A549 (cell line): ENCODE measurements at regions not wholly inside any gene's neighbourhood (a gene's known extent, or its start where the extent isn't known, plus 50 kb on each side); places are given as distances from the start of the nearest gene placed in this dataset.
A peak's percentile ranks its signal among the peaks of the same experiment; 100 is the strongest.

Source experiments
- ATAC-seq, 2 experiments: fragments of 200-7000 bp in 1 of 2; fragments of >200 bp in 1 of 2; cut with Nextera tagmentation in 1 of 2; cut with Tn5 transposase in 1 of 2; 3 replicates each; pipeline versions ENCODE4 v1.8.0 to v1.9.1; 2018 to 2020; ENCODE audit warnings: mild to moderate bottlenecking in 1 of 2, moderate library complexity in 1 of 2
- CTCF ChIA-PET: fragments of 300-600 bp; sonication (Branson Sonifier 250); formaldehyde crosslinking; extraction: SDS; loops from one replicate; lab custom pipeline; 2021; ENCODE audit warnings: antibody characterized with exemption, inconsistent platforms; lab: Yijun Ruan, JAX
- POLR2A ChIA-PET: fragments of 350-600 bp; formaldehyde crosslinking; extraction: SDS; loops from one replicate; lab custom pipeline; 2021; ENCODE audit warnings: antibody characterized with exemption, inconsistent platforms; lab: Yijun Ruan, JAX
- DNase-seq, 2 experiments: peaks; one replicate each; pipeline versions ENCODE4 v3.0.0 to v3.0.0-alpha.2; 2011 to 2016; ENCODE audit warnings: low read depth in 1 of 2, low spot score in 1 of 2
- FAIRE-seq: peaks from 2 replicates; lab custom pipeline; 2011; peaks lifted over from hg19 to GRCh38; lab: Jason Lieb, UNC
- H3K27ac ChIP-seq, 2 experiments: fragments of >200 bp; sonication (Bioruptor Twin); formaldehyde crosslinking; 3 replicates each; pipeline ENCODE4 v1.5.1; 2016 to 2017
- H3K4me1 ChIP-seq: fragments of >200 bp; sonication (Bioruptor Twin); formaldehyde crosslinking; 3 replicates; pipeline ENCODE4 v1.6.1; 2016
- H3K4me2 ChIP-seq: fragments of >200 bp; sonication (Bioruptor Twin); formaldehyde crosslinking; 3 replicates; pipeline ENCODE4 v1.6.1; 2016
- H3K4me3 ChIP-seq: fragments of >200 bp; sonication (Bioruptor Twin); formaldehyde crosslinking; 3 replicates; pipeline ENCODE4 v1.5.1; 2016
- H3K9me3 ChIP-seq: fragments of >200 bp; sonication (Bioruptor Twin); formaldehyde crosslinking; 3 replicates; pipeline ENCODE4 v1.6.1; 2016
- ATOH8 ChIP-seq: fragments of 250-450 bp; sonication (Bioruptor Pico); IDR thresholded peaks from 2 replicates; pipeline ENCODE4 v1.5.0; 2020; ENCODE audit warnings: low read depth, mild to moderate bottlenecking, moderate library complexity
- BCL3 ChIP-seq: fragments of >200 bp; sonication (Bioruptor Twin); formaldehyde crosslinking; IDR thresholded peaks from 3 replicates; pipeline ENCODE4 v1.6.1; 2016
- CBX2 ChIP-seq: fragments of 200-600 bp; sonication (generic); IDR thresholded peaks from 2 replicates; pipeline ENCODE4 v1.6.1; 2016; ENCODE audit warnings: low read depth, mild to moderate bottlenecking, borderline replicate concordance
- CEBPB ChIP-seq, 2 experiments: fragments of >200 bp in 1 of 2; sonication (Bioruptor Twin) in 1 of 2; formaldehyde crosslinking in 1 of 2; IDR thresholded peaks; 2 replicates each; pipeline ENCODE4 v1.6.1; 2012 to 2016
- CHD2 ChIP-seq: fragments of 150-350 bp; IDR thresholded peaks from 2 replicates; pipeline ENCODE4 v1.6.1; 2014; ENCODE audit warnings: low read length; ENCODE audit not compliant: partially characterized antibody
- CHD4 ChIP-seq: fragments of 200-600 bp; sonication (generic); IDR thresholded peaks from 2 replicates; pipeline ENCODE4 v1.6.1; 2016; ENCODE audit warnings: antibody characterized with exemption, mild to moderate bottlenecking, borderline replicate concordance
- E2F6 ChIP-seq: IDR thresholded peaks from 2 replicates; pipeline ENCODE4 v1.6.1; 2012; ENCODE audit warnings: low read depth, borderline replicate concordance
- EP300 ChIP-seq, 2 experiments: fragments of >200 bp; sonication (Bioruptor Twin); formaldehyde crosslinking; IDR thresholded peaks; 2 replicates in 1 of 2; 3 replicates in 1 of 2; pipeline ENCODE4 v1.6.1; 2016 to 2017
- ESRRA ChIP-seq: fragments of 150-350 bp; IDR thresholded peaks from 2 replicates; pipeline ENCODE4 v1.6.1; 2014; ENCODE audit warnings: mild to moderate bottlenecking, low read length, borderline replicate concordance
- FOSL2 ChIP-seq, 2 experiments: fragments of 450-650 bp in 1 of 2; fragments of >200 bp in 1 of 2; sonication (Bioruptor Twin) in 1 of 2; formaldehyde crosslinking; IDR thresholded peaks; 2 replicates each; pipeline versions ENCODE4 v1.5.0 to v1.6.1; 2016 to 2020; ENCODE audit warnings: mild to moderate bottlenecking in 1 of 2, moderate library complexity in 1 of 2
- GATA3 ChIP-seq: IDR thresholded peaks from 2 replicates; pipeline ENCODE4 v1.6.1; 2012; ENCODE audit warnings: borderline replicate concordance
- HDAC2 ChIP-seq: fragments of 200-600 bp; sonication (generic); IDR thresholded peaks from 2 replicates; pipeline ENCODE4 v1.6.1; 2016
- HES2 ChIP-seq: fragments of >200 bp; sonication (Bioruptor Twin); formaldehyde crosslinking; IDR thresholded peaks from 2 replicates; pipeline ENCODE4 v1.6.1; 2016
- HOXB13 ChIP-seq: fragments of 250-450 bp; sonication (Bioruptor Pico); IDR thresholded peaks from 2 replicates; pipeline ENCODE4 v1.5.0; 2020; ENCODE audit warnings: low read depth, mild to moderate bottlenecking, moderate library complexity
- JUNB ChIP-seq: fragments of >200 bp; sonication (Bioruptor Twin); formaldehyde crosslinking; IDR thresholded peaks from 2 replicates; pipeline ENCODE4 v1.6.1; 2016
- KDM5A ChIP-seq: fragments of 200-600 bp; sonication (generic); IDR thresholded peaks from 2 replicates; pipeline ENCODE4 v1.6.1; 2016; ENCODE audit warnings: antibody characterized with exemption, mild to moderate bottlenecking
- MAX ChIP-seq: IDR thresholded peaks from 2 replicates; pipeline ENCODE4 v1.6.1; 2012
- MYC ChIP-seq: IDR thresholded peaks from 2 replicates; pipeline ENCODE4 v1.6.1; 2012; ENCODE audit warnings: mild to moderate bottlenecking, inconsistent platforms, low read length, improper control_type of control experiment, borderline replicate concordance
- NPAS2 ChIP-seq: fragments of 250-450 bp; sonication (Bioruptor Pico); IDR thresholded peaks from 2 replicates; pipeline ENCODE4 v1.8.0; 2022; ENCODE audit warnings: mild to moderate bottlenecking, moderate library complexity, borderline replicate concordance
- PHF8 ChIP-seq: fragments of 200-600 bp; sonication (generic); IDR thresholded peaks from 2 replicates; pipeline ENCODE4 v1.6.1; 2016; ENCODE audit warnings: low read depth, mild to moderate bottlenecking, antibody characterized with exemption, moderate library complexity, borderline replicate concordance
- POLR2AphosphoS2 ChIP-seq: conservative IDR thresholded peaks from 2 replicates; pipeline ENCODE4 v1.6.1; 2012; ENCODE audit warnings: low read length, improper control_type of control experiment, inconsistent platforms
- RAD21 ChIP-seq, 2 experiments: fragments of >200 bp in 1 of 2; sonication (Bioruptor Twin) in 1 of 2; formaldehyde crosslinking in 1 of 2; IDR thresholded peaks in 1 of 2; conservative IDR thresholded peaks in 1 of 2; 2 replicates in 1 of 2; 3 replicates in 1 of 2; pipeline ENCODE4 v1.6.1; 2012 to 2018; ENCODE audit warnings: inconsistent platforms in 1 of 2
- RCOR1 ChIP-seq: fragments of 150-350 bp; IDR thresholded peaks from 2 replicates; pipeline ENCODE4 v1.6.1; 2014; ENCODE audit warnings: antibody characterized with exemption, low read length, low read depth
- RFX5 ChIP-seq: fragments of 450-650 bp; IDR thresholded peaks from 2 replicates; pipeline ENCODE4 v1.7.1; 2014; ENCODE audit warnings: antibody characterized with exemption, mild to moderate bottlenecking, moderate library complexity
- TFCP2L1 ChIP-seq: fragments of 250-450 bp; sonication (Bioruptor Pico); IDR thresholded peaks from 2 replicates; pipeline ENCODE4 v1.5.0; 2021; ENCODE audit warnings: mild to moderate bottlenecking
- USF2 ChIP-seq: fragments of 450-650 bp; IDR thresholded peaks from 2 replicates; pipeline ENCODE4 v1.6.1; 2014; ENCODE audit warnings: antibody characterized with exemption
- WGBS: methylation state at CpG from one replicate; pipeline ENCODE4 v1.1.6; 2017; ENCODE audit errors: missing lambda C conversion rate; 5-methylcytosine and 5-hydroxymethylcytosine counted together

GRCh38 chr5:12716664-12717063 lies 812.4 kb upstream of the CTNND2 start:
- ATAC-seq, result no peak
- no peak overlapping the region for H3K4me3 ChIP-seq
- DNase-seq, result no peak
- TF ChIP-seq KDM5A, result no peak
- TF ChIP-seq CBX2, result no peak
- no peak for TF ChIP-seq CEBPB (IDR thresholded peaks at IDR 0.05)
- no peak for TF ChIP-seq NPAS2 (CRISPR knock-in tag)
- TF ChIP-seq TFCP2L1 (CRISPR knock-in tag), result no peak
- TF ChIP-seq CHD4, result no peak
- no peak for TF ChIP-seq BCL3
- no peak for TF ChIP-seq MYC
- no peak for TF ChIP-seq PHF8
- TF ChIP-seq HDAC2, result no peak
- no peak for TF ChIP-seq FOSL2 (IDR thresholded peaks at IDR 0.05)
- TF ChIP-seq FOSL2 (CRISPR knock-in tag; IDR thresholded peaks at IDR 0.05), result no peak
- TF ChIP-seq GATA3, result no peak
- TF ChIP-seq E2F6, result no peak
- TF ChIP-seq USF2, result no peak
- no peak for TF ChIP-seq ATOH8 (CRISPR knock-in tag)
- H3K4me1 ChIP-seq, result no peaks in the 10 kb centered on the region
- POLR2A ChIA-PET, result no interaction called here
- H3K9me3 ChIP-seq, result no peaks in the 10 kb centered on the region
- H3K27ac ChIP-seq, result no peak overlapping the region
- CTCF ChIA-PET, result no interaction called here
- no peak for FAIRE-seq
- 11% methylated on average over 5 of the region's 5 CpGs for WGBS
- H3K4me2 ChIP-seq, result no peak overlapping the region

GRCh38 chr5:12707560-12707959 lies 803.3 kb upstream of the CTNND2 start:
- H3K4me3 ChIP-seq, result no peak overlapping the region
- TF ChIP-seq POLR2AphosphoS2, result no peak
- TF ChIP-seq RFX5, result no peak
- TF ChIP-seq EP300 (IDR thresholded peaks at IDR 0.05), result no peak
- no peak for TF ChIP-seq RCOR1
- TF ChIP-seq ESRRA, result no peak
- TF ChIP-seq MAX, result no peak
- TF ChIP-seq CHD2, result no peak
- TF ChIP-seq JUNB, result no peak
- no peak overlapping the region for H3K4me2 ChIP-seq
- H3K4me1 ChIP-seq, result no peaks in the 10 kb centered on the region
- ChIA-PET CTCF (no interaction called here), POLR2A (no interaction called here)
- FAIRE-seq (no peak), ATAC-seq (no peak), DNase-seq (no peak)
- H3K27ac ChIP-seq, result no peak overlapping the region
- H3K9me3 ChIP-seq, result no peaks in the 10 kb centered on the region

GRCh38 chr5:12704955-12705354 lies 800.7 kb upstream of the CTNND2 start:
- H3K4me1 ChIP-seq, result no peaks in the 10 kb centered on the region
- no peak for DNase-seq
- H3K4me2 ChIP-seq, result no peak overlapping the region
- H3K27ac ChIP-seq, result no peak overlapping the region
- TF ChIP-seq RAD21 (conservative IDR thresholded peaks at IDR 0.05 in 1 of 2, IDR thresholded peaks at IDR 0.05 in 1 of 2), result peak in 1 of 2 experiments; percentile 10; a peak in 1 of 5 replicates
- no peak for TF ChIP-seq HES2
- no peak for TF ChIP-seq HOXB13
- TF ChIP-seq, all 56 proteins: peak for 1
- no peaks in the 10 kb centered on the region for H3K9me3 ChIP-seq
- FAIRE-seq, result no peak
- CTCF ChIA-PET, result interaction anchor here (1.3 kb wide), 1 partner anchor 774 kb away, joined by 3 read pairs; no protein-coding TSS in a partner anchor
- 14% methylated on average over 2 of the region's 2 CpGs for WGBS
- no peak for ATAC-seq
- no peak overlapping the region for H3K4me3 ChIP-seq
- POLR2A ChIA-PET, result no interaction called here
